SJCRH30 (cell line): ENCODE measurements at regions not wholly inside any gene's neighbourhood (a gene's known extent, or its start where the extent isn't known, plus 50 kb on each side); places are given as distances from the start of the nearest gene placed in this dataset.

Source experiments
- DNase-seq, 2 experiments: peaks; one replicate each; pipeline ENCODE4 v3.0.0-alpha.2; 2015 to 2020
- H3K27ac ChIP-seq: fragments of 250-450 bp; sonication (Bioruptor Pico); 2 replicates; pipeline ENCODE4 v1.5.1; 2020; ENCODE audit warnings: mild to moderate bottlenecking, moderate library complexity
- H3K27me3 ChIP-seq: fragments of 250-450 bp; sonication (Bioruptor Pico); 2 replicates; pipeline ENCODE4 v1.5.1; 2020; ENCODE audit warnings: mild to moderate bottlenecking, moderate library complexity
- H3K36me3 ChIP-seq: fragments of 250-450 bp; sonication (Bioruptor Pico); 2 replicates; pipeline ENCODE4 v1.5.1; 2020; ENCODE audit warnings: mild to moderate bottlenecking, moderate library complexity
- H3K4me1 ChIP-seq: fragments of 250-450 bp; sonication (Bioruptor Pico); 2 replicates; pipeline ENCODE4 v1.5.1; 2020; ENCODE audit warnings: mild to moderate bottlenecking, moderate library complexity
- H3K4me3 ChIP-seq: fragments of 250-450 bp; sonication (Bioruptor Pico); 2 replicates; pipeline ENCODE4 v1.5.1; 2020; ENCODE audit warnings: mild to moderate bottlenecking, moderate library complexity
- H3K9me3 ChIP-seq: fragments of 250-450 bp; sonication (Bioruptor Pico); replicated peaks from 2 replicates; pipeline ENCODE4 v1.5.1; 2020; ENCODE audit warnings: mild to moderate bottlenecking, moderate library complexity

GRCh38 chr2:172153156-172153555 is 50.5 kb upstream of the DLX2 start:
- no peaks in the 10 kb centered on the region for H3K36me3 ChIP-seq
- no peak for DNase-seq
- no peaks in the 10 kb centered on the region for H3K9me3 ChIP-seq
- H3K27me3 ChIP-seq = no peaks in the 10 kb centered on the region
- H3K4me1 ChIP-seq = no peaks in the 10 kb centered on the region
- no peak overlapping the region for H3K27ac ChIP-seq
- no peak overlapping the region for H3K4me3 ChIP-seq

- Histone ChIP-seq H3K27ac (no peak overlapping the region), H3K36me3 (no peaks in the 10 kb centered on the region), H3K4me3 (no peak overlapping the region), H3K27me3 (no peaks in the 10 kb centered on the region), H3K9me3 (no peaks in the 10 kb centered on the region), H3K4me1 (no peaks in the 10 kb centered on the region)
- no peak for DNase-seq
These were observed 51.1 kb upstream of the DLX2 start for GRCh38 chr2:172153757-172154156.

GRCh38 chr2:172155752-172156151 is 53.1 kb upstream of the DLX2 start:
- Histone ChIP-seq H3K36me3 (no peaks in the 10 kb centered on the region), H3K4me3 (no peak overlapping the region)
- DNase-seq = no peak

GRCh38 chr2:172160839-172161238 is 58.1 kb upstream of the DLX2 start:
- DNase-seq = no peak
- H3K4me1 ChIP-seq = no peaks in the 10 kb centered on the region
- H3K4me3 ChIP-seq = no peak overlapping the region
- no peaks in the 10 kb centered on the region for H3K36me3 ChIP-seq
- H3K27me3 ChIP-seq = no peaks in the 10 kb centered on the region
- H3K27ac ChIP-seq = no peak overlapping the region
- H3K9me3 ChIP-seq = no peaks in the 10 kb centered on the region

More at GRCh38 chr2:172155752-172156151, 53.1 kb upstream of the DLX2 start:
- Histone ChIP-seq H3K9me3 (no peaks in the 10 kb centered on the region), H3K27me3 (no peaks in the 10 kb centered on the region), H3K27ac (no peak overlapping the region), H3K4me1 (no peaks in the 10 kb centered on the region)

GRCh38 chr2:172162225-172162733 is 59.6 kb upstream of the DLX2 start:
- H3K27ac ChIP-seq = no peak overlapping the region
- no peaks in the 10 kb centered on the region for H3K9me3 ChIP-seq
- H3K27me3 ChIP-seq = no peaks in the 10 kb centered on the region
- H3K36me3 ChIP-seq = no peaks in the 10 kb centered on the region
- no peak overlapping the region for H3K4me3 ChIP-seq
- DNase-seq = no peak
- H3K4me1 ChIP-seq = no peaks in the 10 kb centered on the region

- Histone ChIP-seq H3K4me1 (no peaks in the 10 kb centered on the region), H3K27ac (no peak overlapping the region), H3K27me3 (no peaks in the 10 kb centered on the region), H3K9me3 (no peaks in the 10 kb centered on the region), H3K4me3 (no peak overlapping the region), H3K36me3 (no peaks in the 10 kb centered on the region)
- DNase-seq = no peak
These were observed 60.1 kb upstream of the DLX2 start for GRCh38 chr2:172162739-172163336.

- Histone ChIP-seq H3K36me3 (no peaks in the 10 kb centered on the region), H3K27me3 (no peaks in the 10 kb centered on the region), H3K4me3 (no peak overlapping the region), H3K4me1 (no peaks in the 10 kb centered on the region), H3K27ac (no peak overlapping the region), H3K9me3 (no peaks in the 10 kb centered on the region)
- DNase-seq = no peak
These were observed 66.2 kb upstream of the DLX2 start for GRCh38 chr2:172168917-172169346.

GRCh38 chr2:172169611-172170010 is 66.9 kb upstream of the DLX2 start:
- Histone ChIP-seq H3K27ac (no peak overlapping the region), H3K36me3 (no peaks in the 10 kb centered on the region), H3K27me3 (no peaks in the 10 kb centered on the region), H3K4me1 (no peaks in the 10 kb centered on the region), H3K4me3 (no peak overlapping the region), H3K9me3 (no peaks in the 10 kb centered on the region)
- DNase-seq = no peak

GRCh38 chr2:172172513-172173173 is 69.9 kb upstream of the DLX2 start:
- Histone ChIP-seq H3K27ac (no peak overlapping the region), H3K27me3 (no peaks in the 10 kb centered on the region), H3K4me3 (peak overlapping the region; percentile 57), H3K36me3 (no peaks in the 10 kb centered on the region), H3K4me1 (no peaks in the 10 kb centered on the region), H3K9me3 (no peaks in the 10 kb centered on the region)
- peak; percentile 57 to 73 for DNase-seq

GRCh38 chr2:172173174-172173706 is 70.5 kb upstream of the DLX2 start:
- no peaks in the 10 kb centered on the region for H3K27me3 ChIP-seq
- H3K4me1 ChIP-seq = no peaks in the 10 kb centered on the region
- H3K36me3 ChIP-seq = no peaks in the 10 kb centered on the region
- no peak overlapping the region for H3K4me3 ChIP-seq
- DNase-seq = no peak
- no peak overlapping the region for H3K27ac ChIP-seq
- H3K9me3 ChIP-seq = no peaks in the 10 kb centered on the region

- no peaks in the 10 kb centered on the region for H3K9me3 ChIP-seq
- no peaks in the 10 kb centered on the region for H3K4me1 ChIP-seq
- no peak overlapping the region for H3K27ac ChIP-seq
- no peak overlapping the region for H3K4me3 ChIP-seq
- no peaks in the 10 kb centered on the region for H3K27me3 ChIP-seq
- no peak for DNase-seq
- H3K36me3 ChIP-seq = no peaks in the 10 kb centered on the region
These were observed 74.9 kb upstream of the DLX2 start for GRCh38 chr2:172177581-172177980.

- Histone ChIP-seq H3K27me3 (no peaks in the 10 kb centered on the region), H3K27ac (no peak overlapping the region)
- DNase-seq = no peak
These were observed 75.3 kb upstream of the DLX2 start for GRCh38 chr2:172177996-172178395.

GRCh38 chr2:172179045-172179701 is 76.5 kb upstream of the DLX2 start:
- DNase-seq = no peak
- H3K36me3 ChIP-seq = no peaks in the 10 kb centered on the region
- no peak overlapping the region for H3K4me3 ChIP-seq
- no peaks in the 10 kb centered on the region for H3K9me3 ChIP-seq
- H3K27ac ChIP-seq = no peak overlapping the region
- no peaks in the 10 kb centered on the region for H3K4me1 ChIP-seq
- no peaks in the 10 kb centered on the region for H3K27me3 ChIP-seq

More at GRCh38 chr2:172177996-172178395, 75.3 kb upstream of the DLX2 start:
- Histone ChIP-seq H3K36me3 (no peaks in the 10 kb centered on the region), H3K4me1 (no peaks in the 10 kb centered on the region), H3K9me3 (no peaks in the 10 kb centered on the region), H3K4me3 (no peak overlapping the region)

- no peak for DNase-seq
- Histone ChIP-seq H3K27me3 (no peaks in the 10 kb centered on the region), H3K27ac (no peak overlapping the region), H3K9me3 (no peaks in the 10 kb centered on the region), H3K36me3 (no peaks in the 10 kb centered on the region), H3K4me1 (no peaks in the 10 kb centered on the region), H3K4me3 (no peak overlapping the region)
These were observed 79.1 kb upstream of the DLX2 start for GRCh38 chr2:172181840-172182239.

- no peak for DNase-seq
- Histone ChIP-seq H3K4me1 (no peaks in the 10 kb centered on the region), H3K27me3 (no peaks in the 10 kb centered on the region), H3K27ac (no peak overlapping the region), H3K9me3 (no peaks in the 10 kb centered on the region), H3K4me3 (no peak overlapping the region), H3K36me3 (no peaks in the 10 kb centered on the region)
These were observed 79.9 kb upstream of the DLX2 start for GRCh38 chr2:172182624-172183023.
